ENCODE measurements at regions not wholly inside any gene's neighbourhood (a gene's known extent, or its start where the extent isn't known, plus 50 kb on each side); places are given as distances from the start of the nearest gene placed in this dataset.

DNA sequence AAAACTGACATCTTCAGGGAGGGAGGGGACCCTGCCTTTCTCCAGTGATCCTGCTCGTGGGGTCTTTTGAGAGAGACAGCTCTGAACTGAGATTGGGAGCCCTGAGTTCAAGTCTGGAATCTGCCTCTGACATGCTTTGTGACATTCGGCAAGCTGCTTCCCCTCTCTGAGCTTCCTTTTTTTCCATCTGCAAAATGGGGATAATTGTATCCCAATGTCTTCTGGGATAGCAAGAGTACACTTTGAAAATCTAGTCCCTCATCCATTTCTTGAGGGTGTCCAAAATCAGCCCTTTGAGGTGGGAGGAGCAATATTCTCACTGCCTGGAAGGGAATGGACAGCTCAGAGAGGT, 186.3 kb downstream of the RGS3 start:
- TF ChIP-seq FOXM1 (IDR thresholded peaks at IDR 0.05; ENCODE audit: borderline replicate concordance, low read depth): no peak
- no peak for TF ChIP-seq EP300 (IDR thresholded peaks at IDR 0.05; ENCODE audit: borderline replicate concordance)
- no peak for TF ChIP-seq TEAD4 (IDR thresholded peaks at IDR 0.05)
- TF ChIP-seq REST (IDR thresholded peaks at IDR 0.05; ENCODE audit: low read depth): no peak
- no peak for TF ChIP-seq TAF1 (IDR thresholded peaks at IDR 0.05; ENCODE audit: low read depth)
- TF ChIP-seq, protein P1, sequence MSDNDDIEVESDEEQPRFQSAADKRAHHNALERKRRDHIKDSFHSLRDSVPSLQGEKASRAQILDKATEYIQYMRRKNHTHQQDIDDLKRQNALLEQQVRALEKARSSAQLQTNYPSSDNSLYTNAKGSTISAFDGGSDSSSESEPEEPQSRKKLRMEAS (IDR thresholded peaks at IDR 0.05): no peak
- TF ChIP-seq RAD21 (IDR thresholded peaks at IDR 0.05; ENCODE audit: low read depth): no peak
- no peak for TF ChIP-seq CREB1 (IDR thresholded peaks at IDR 0.05; ENCODE audit: low read depth)
- no peak for TF ChIP-seq NFIC (IDR thresholded peaks at IDR 0.05)
- TF ChIP-seq YY1 (IDR thresholded peaks at IDR 0.05; ENCODE audit: low read depth): no peak
- no peak for TF ChIP-seq ZBTB7A (IDR thresholded peaks at IDR 0.05; ENCODE audit: low read depth)

GRCh38 chr9:113650207-113651131, 186.9 kb downstream of the RGS3 start:
- TF ChIP-seq NFIC (IDR thresholded peaks at IDR 0.05) (0 out of 2 replicates have a peak, but pooled peaks have one; percentile 28), TEAD4 (IDR thresholded peaks at IDR 0.05) (no peak), CREB1 (IDR thresholded peaks at IDR 0.05; ENCODE audit: low read depth) (no peak), FOXM1 (IDR thresholded peaks at IDR 0.05; ENCODE audit: borderline replicate concordance, low read depth) (no peak), RAD21 (IDR thresholded peaks at IDR 0.05; ENCODE audit: low read depth) (peak; percentile 14; the same call in 1 of the 2 replicates), EGR1 (IDR thresholded peaks at IDR 0.05) (no peak), CEBPB (IDR thresholded peaks at IDR 0.05) (no peak), TAF1 (IDR thresholded peaks at IDR 0.05; ENCODE audit: low read depth) (peak; percentile 29; the same call in 1 of the 2 replicates), ZBTB7A (IDR thresholded peaks at IDR 0.05; ENCODE audit: low read depth) (no peak), EP300 (IDR thresholded peaks at IDR 0.05; ENCODE audit: borderline replicate concordance) (peak; percentile 59; the same call in 1 of the 2 replicates), YY1 (IDR thresholded peaks at IDR 0.05; ENCODE audit: low read depth) (peak; percentile 45; the same call in 1 of the 2 replicates), TCF12 (IDR thresholded peaks at IDR 0.05; ENCODE audit: low read depth) (peak; percentile 43; the same call in 1 of the 2 replicates), REST (IDR thresholded peaks at IDR 0.05; ENCODE audit: low read depth) (no peak)
- TF ChIP-seq, protein P2, sequence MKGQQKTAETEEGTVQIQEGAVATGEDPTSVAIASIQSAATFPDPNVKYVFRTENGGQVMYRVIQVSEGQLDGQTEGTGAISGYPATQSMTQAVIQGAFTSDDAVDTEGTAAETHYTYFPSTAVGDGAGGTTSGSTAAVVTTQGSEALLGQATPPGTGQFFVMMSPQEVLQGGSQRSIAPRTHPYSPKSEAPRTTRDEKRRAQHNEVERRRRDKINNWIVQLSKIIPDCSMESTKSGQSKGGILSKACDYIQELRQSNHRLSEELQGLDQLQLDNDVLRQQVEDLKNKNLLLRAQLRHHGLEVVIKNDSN (IDR thresholded peaks at IDR 0.05): no peak
- TF ChIP-seq, protein P1 (IDR thresholded peaks at IDR 0.05): 0 out of 2 replicates have a peak, but pooled peaks have one; percentile 33

- TF ChIP-seq NFIC (IDR thresholded peaks at IDR 0.05) (no peak), CREB1 (IDR thresholded peaks at IDR 0.05; ENCODE audit: low read depth) (no peak), ZBTB7A (IDR thresholded peaks at IDR 0.05; ENCODE audit: low read depth) (no peak), YY1 (IDR thresholded peaks at IDR 0.05; ENCODE audit: low read depth) (no peak), RAD21 (IDR thresholded peaks at IDR 0.05; ENCODE audit: low read depth) (no peak), REST (IDR thresholded peaks at IDR 0.05; ENCODE audit: low read depth) (no peak), TCF12 (IDR thresholded peaks at IDR 0.05; ENCODE audit: low read depth) (no peak)
These were observed 188.4 kb downstream of the RGS3 start for GRCh38 chr9:113651896-113652295.

- TF ChIP-seq ZBTB7A (IDR thresholded peaks at IDR 0.05; ENCODE audit: low read depth) (no peak), NFIC (IDR thresholded peaks at IDR 0.05) (no peak), TAF1 (IDR thresholded peaks at IDR 0.05; ENCODE audit: low read depth) (no peak), RAD21 (IDR thresholded peaks at IDR 0.05; ENCODE audit: low read depth) (no peak), TCF12 (IDR thresholded peaks at IDR 0.05; ENCODE audit: low read depth) (no peak), TEAD4 (IDR thresholded peaks at IDR 0.05) (no peak), REST (IDR thresholded peaks at IDR 0.05; ENCODE audit: low read depth) (no peak), YY1 (IDR thresholded peaks at IDR 0.05; ENCODE audit: low read depth) (no peak), EP300 (IDR thresholded peaks at IDR 0.05; ENCODE audit: borderline replicate concordance) (no peak), FOXM1 (IDR thresholded peaks at IDR 0.05; ENCODE audit: borderline replicate concordance, low read depth) (no peak), CREB1 (IDR thresholded peaks at IDR 0.05; ENCODE audit: low read depth) (no peak), EGR1 (IDR thresholded peaks at IDR 0.05) (no peak), CEBPB (IDR thresholded peaks at IDR 0.05) (no peak)
- TF ChIP-seq, protein P2 (IDR thresholded peaks at IDR 0.05): no peak
- TF ChIP-seq, protein P1 (IDR thresholded peaks at IDR 0.05): no peak
These were observed 189.0 kb downstream of the RGS3 start for GRCh38 chr9:113652355-113653152.

All from Ishikawa (cell line).